M059J (cell line): ENCODE measurements at regions not wholly inside any gene's neighbourhood (a gene's known extent, or its start where the extent isn't known, plus 50 kb on each side); places are given as distances from the start of the nearest gene placed in this dataset.

Source experiments
- DNase-seq: peaks from one replicate; pipeline ENCODE4 v3.0.0-alpha.2; 2012; ENCODE audit warnings: low read depth

DNA sequence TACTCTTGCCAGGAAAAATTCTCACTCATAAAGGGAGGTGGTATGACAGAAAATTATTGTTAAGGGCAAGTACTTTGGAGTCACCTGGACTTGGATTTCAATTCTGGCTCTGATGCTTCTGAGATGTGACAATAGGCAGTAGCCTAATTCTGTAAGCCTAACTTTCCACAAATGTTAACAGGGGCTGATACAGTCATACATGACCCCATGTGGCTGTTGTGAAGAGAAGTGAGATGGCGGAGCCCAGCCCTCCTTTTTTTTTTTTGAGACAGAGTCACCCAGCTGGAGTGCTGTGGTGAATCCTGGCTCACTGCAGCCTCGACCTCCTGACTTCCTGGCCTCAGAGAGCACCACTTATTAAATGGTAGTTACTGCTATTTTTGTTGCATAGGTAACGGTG, 54.4 kb upstream of the IRF2 start:
- no peak for DNase-seq

DNA sequence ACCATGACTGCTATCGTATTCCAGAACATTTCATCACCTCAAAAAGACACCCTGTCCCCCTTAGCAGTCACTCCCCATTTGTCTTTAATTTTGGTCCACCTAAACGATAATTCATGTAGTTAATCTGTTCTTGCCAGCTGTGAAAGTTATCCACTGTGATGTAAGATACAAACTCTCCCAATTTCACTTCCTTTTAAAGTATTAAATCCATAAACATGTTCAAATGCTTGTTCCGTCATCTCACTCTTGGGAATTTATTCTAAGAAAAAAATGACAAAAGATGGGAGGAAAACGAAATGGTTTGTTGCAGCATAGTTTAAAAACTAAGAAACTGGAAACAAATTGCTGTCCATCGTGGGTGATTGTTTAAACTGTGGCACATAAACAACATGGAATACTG, 53.7 kb upstream of the IRF2 start:
- no peak for DNase-seq

DNA sequence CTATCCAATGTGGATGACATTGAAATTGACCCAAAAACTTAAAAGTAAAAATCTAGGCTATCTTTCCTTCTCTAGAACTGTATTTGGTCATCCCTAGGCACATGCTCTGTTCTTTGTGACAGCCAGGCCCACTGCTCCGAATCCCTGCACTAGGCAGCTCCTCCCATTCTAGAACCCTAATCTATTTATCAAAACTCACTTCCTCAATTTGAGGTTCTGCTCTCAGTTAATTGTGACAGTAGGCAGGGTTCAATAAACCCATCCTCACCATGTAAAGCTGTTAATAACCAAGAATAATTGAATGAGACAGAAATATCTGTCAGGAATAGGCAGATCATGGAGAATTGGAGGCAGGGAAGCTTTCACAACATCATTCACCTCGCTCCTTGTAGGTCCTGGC, 51.9 kb upstream of the IRF2 start:
- no peak for DNase-seq
